SK-N-SH (cell line): ENCODE measurements at regions not wholly inside any gene's neighbourhood (a gene's known extent, or its start where the extent isn't known, plus 50 kb on each side); places are given as distances from the start of the nearest gene placed in this dataset.
A peak's percentile ranks its signal among the peaks of the same experiment; 100 is the strongest.

Experiments
- CTCF ChIA-PET: fragments of 300-600, 350-600 bp; formaldehyde crosslinking; extraction: SDS; loops from one replicate; lab custom pipeline; 2021; lab: Yijun Ruan, JAX
- POLR2A ChIA-PET: fragments of 350-600 bp; sonication (Branson Sonifier 250); formaldehyde crosslinking; extraction: SDS; loops from one replicate; lab custom pipeline; 2020; ENCODE audit warnings: antibody characterized with exemption, inconsistent platforms; lab: Yijun Ruan, JAX
- DNase-seq: peaks from one replicate; pipeline ENCODE4 v3.0.0; 2012
- H2AFZ ChIP-seq: fragments of 200-600 bp; sonication (generic); 2 replicates; pipeline ENCODE4 v1.8.1; 2016; ENCODE audit warnings: antibody characterized with exemption, mild to moderate bottlenecking, low read depth
- H3F3A ChIP-seq: fragments of 200-600 bp; sonication (generic); replicated peaks from 2 replicates; pipeline ENCODE3; 2016; ENCODE audit warnings: antibody characterized with exemption, mild to moderate bottlenecking; ENCODE audit not compliant: insufficient read depth
- H3K27ac ChIP-seq, 2 experiments: fragments of 200-500 bp in 1 of 2; fragments of 200-600 bp in 1 of 2; sonication (Bioruptor generic) in 1 of 2; sonication (generic), shearing (Covaris generic) in 1 of 2; 2 replicates each; pipeline versions ENCODE4 v1.5.1 to v1.6.1; 2014 to 2016; ENCODE audit warnings: low read depth in 2 of 2, inconsistent platforms in 1 of 2, low read length in 1 of 2, mild to moderate bottlenecking in 1 of 2, mixed read lengths in 1 of 2
- H3K27me3 ChIP-seq: fragments of 200-600 bp; sonication (generic), shearing (Covaris generic); 2 replicates; pipeline ENCODE4 v1.6.1; 2016; ENCODE audit warnings: mixed run types; ENCODE audit not compliant: insufficient read depth
- H3K36me3 ChIP-seq, 2 experiments: fragments of 200-500 bp in 1 of 2; fragments of 200-600 bp in 1 of 2; sonication (Bioruptor generic) in 1 of 2; sonication (generic) in 1 of 2; replicated peaks in 1 of 2; 2 replicates each; pipeline versions ENCODE3 to v1.5.1; 2014 to 2016; ENCODE audit warnings: low read length in 1 of 2, mild to moderate bottlenecking in 1 of 2; ENCODE audit not compliant: insufficient read depth in 2 of 2, control insufficient read depth in 1 of 2
- H3K4me1 ChIP-seq, 2 experiments: fragments of 200-500 bp in 1 of 2; fragments of 200-600 bp in 1 of 2; sonication (Bioruptor generic) in 1 of 2; sonication (generic), shearing (Covaris generic) in 1 of 2; 2 replicates each; pipeline versions ENCODE4 v1.5.1 to v1.6.1; 2014 to 2016; ENCODE audit warnings: low read depth in 1 of 2, low read length in 1 of 2, mixed run types in 1 of 2; ENCODE audit not compliant: insufficient read depth in 2 of 2, control insufficient read depth in 1 of 2
- H3K4me2 ChIP-seq: fragments of 200-600 bp; sonication (generic), shearing (Covaris generic); 2 replicates; pipeline ENCODE4 v1.6.1; 2017; ENCODE audit warnings: mixed run types
- H3K4me3 ChIP-seq, 2 experiments: fragments of 200-500 bp in 1 of 2; fragments of 200-600 bp in 1 of 2; sonication (Bioruptor generic) in 1 of 2; sonication (generic), shearing (Covaris generic) in 1 of 2; 2 replicates each; pipeline versions ENCODE4 v1.5.1 to v1.8.1; 2014 to 2016; ENCODE audit warnings: low read depth in 2 of 2, inconsistent platforms in 1 of 2, low read length in 1 of 2, mild to moderate bottlenecking in 1 of 2, mixed read lengths in 1 of 2, moderate library complexity in 1 of 2
- H3K79me2 ChIP-seq: fragments of 200-600 bp; sonication (generic); 2 replicates; pipeline ENCODE4 v1.8.1; 2017; ENCODE audit warnings: mild to moderate bottlenecking; ENCODE audit not compliant: insufficient read depth
- H3K9ac ChIP-seq: fragments of 200-600 bp; sonication (generic); 2 replicates; pipeline ENCODE4 v1.6.1; 2017; ENCODE audit warnings: mixed run types
- H3K9me2 ChIP-seq: fragments of 200-600 bp; sonication (generic); 2 replicates; pipeline ENCODE4 v1.6.1; 2017; ENCODE audit warnings: mixed run types
- H3K9me3 ChIP-seq: fragments of 200-600 bp; sonication (generic); 2 replicates; pipeline ENCODE4 v1.6.1; 2017; ENCODE audit warnings: mixed run types, mild to moderate bottlenecking, moderate library complexity
- H4K20me1 ChIP-seq: fragments of 200-600 bp; sonication (generic); 2 replicates; pipeline ENCODE4 v1.6.1; 2017; ENCODE audit warnings: mild to moderate bottlenecking, mixed run types; ENCODE audit not compliant: insufficient read depth
- CHD2 ChIP-seq: fragments of 150-350 bp; IDR thresholded peaks from 2 replicates; pipeline ENCODE4 v1.6.1; 2018; ENCODE audit warnings: low read length; ENCODE audit not compliant: partially characterized antibody
- CTCF ChIP-seq: fragments of 200-600 bp; sonication (generic); IDR thresholded peaks from 2 replicates; pipeline ENCODE4 v1.6.1; 2017; ENCODE audit warnings: antibody characterized with exemption, mild to moderate bottlenecking, moderate library complexity
- ELF1 ChIP-seq: IDR thresholded peaks from 2 replicates; pipeline ENCODE4 v1.4.0; 2012
- EZH2phosphoT487 ChIP-seq: fragments of 200-600 bp; sonication (generic); IDR thresholded peaks from 2 replicates; pipeline ENCODE4 v1.6.1; 2017; ENCODE audit warnings: low read depth, mixed run types, mild to moderate bottlenecking, antibody characterized with exemption, moderate library complexity, borderline replicate concordance
- GABPA ChIP-seq: IDR thresholded peaks from 2 replicates; pipeline ENCODE4 v1.4.0; 2012; ENCODE audit warnings: low read depth, mild to moderate bottlenecking
- MAX ChIP-seq: IDR thresholded peaks from 2 replicates; pipeline ENCODE4 v1.4.0; 2012; ENCODE audit warnings: low read depth
- NRF1 ChIP-seq: IDR thresholded peaks from 2 replicates; pipeline ENCODE4 v1.6.1; 2012; ENCODE audit warnings: low read depth, mild to moderate bottlenecking, low read length
- PBX3 ChIP-seq: IDR thresholded peaks from 2 replicates; pipeline ENCODE4; 2012
- POLR2AphosphoS5 ChIP-seq: IDR thresholded peaks from 2 replicates; pipeline ENCODE4 v1.6.1; 2012; ENCODE audit warnings: low read depth, low read length
- REST ChIP-seq: IDR thresholded peaks from 2 replicates; pipeline ENCODE4 v1.6.1; 2012; ENCODE audit warnings: mild to moderate bottlenecking, low read depth, low read length, moderate library complexity
- USF2 ChIP-seq: fragments of 150-350 bp; IDR thresholded peaks from 2 replicates; pipeline ENCODE4 v1.6.1; 2017; ENCODE audit warnings: antibody characterized with exemption, low read length, low read depth, borderline replicate concordance
- WGBS: methylation state at CpG from one replicate; pipeline ENCODE4 v1.1.6; 2017; ENCODE audit warnings: low lambda C conversion rate; 5-methylcytosine and 5-hydroxymethylcytosine counted together

GRCh38 chr5:20575571-20575970 is 587.6 kb upstream of the CDH18 start:
- Histone ChIP-seq H3F3A (no peaks in the 10 kb centered on the region), H3K9me2 (no peaks in the 10 kb centered on the region; the same call in 1 of the 2 replicates)
- no peak for TF ChIP-seq GABPA
- TF ChIP-seq NRF1 = no peak
- no peak for TF ChIP-seq PBX3
- TF ChIP-seq EZH2phosphoT487 = no peak
- TF ChIP-seq MAX = no peak
- no peak for TF ChIP-seq CHD2
- no peak for TF ChIP-seq CTCF
- TF ChIP-seq REST = no peak
- no peak for TF ChIP-seq POLR2AphosphoS5
- TF ChIP-seq ELF1 = no peak
- no peak for TF ChIP-seq USF2
- TF ChIP-seq, all 33 proteins: peak for 0
- Histone ChIP-seq H3K4me2 (0 out of 2 replicates have a peak overlapping the region, but pooled peaks have one; percentile 30), H2AFZ (no peak overlapping the region), H3K9me3 (no peaks in the 10 kb centered on the region), H3K27me3 (no peaks in the 10 kb centered on the region), H3K79me2 (no peaks in the 10 kb centered on the region), H3K4me1 (no peaks in the 10 kb centered on the region), H3K4me3 (peak overlapping the region in 1 of 2 experiments; percentile 15; a peak in 1 of 4 replicates), H3K36me3 (no peaks in the 10 kb centered on the region), H4K20me1 (no peaks in the 10 kb centered on the region), H3K27ac (no peak overlapping the region), H3K9ac (no peak overlapping the region)
- ChIA-PET POLR2A (no interaction called here), CTCF (no interaction called here)
- 11% methylated on average over 5 of the region's 5 CpGs for WGBS
- DNase-seq = no peak
